ENCODE measurements at regions not wholly inside any gene's neighbourhood (a gene's known extent, or its start where the extent isn't known, plus 50 kb on each side); places are given as distances from the start of the nearest gene placed in this dataset.
"Not testable (repeated sequence)": the region's sequence is repeated elsewhere in the genome, so short reads cannot be mapped to it uniquely, and the experiment has no call there.

DNA sequence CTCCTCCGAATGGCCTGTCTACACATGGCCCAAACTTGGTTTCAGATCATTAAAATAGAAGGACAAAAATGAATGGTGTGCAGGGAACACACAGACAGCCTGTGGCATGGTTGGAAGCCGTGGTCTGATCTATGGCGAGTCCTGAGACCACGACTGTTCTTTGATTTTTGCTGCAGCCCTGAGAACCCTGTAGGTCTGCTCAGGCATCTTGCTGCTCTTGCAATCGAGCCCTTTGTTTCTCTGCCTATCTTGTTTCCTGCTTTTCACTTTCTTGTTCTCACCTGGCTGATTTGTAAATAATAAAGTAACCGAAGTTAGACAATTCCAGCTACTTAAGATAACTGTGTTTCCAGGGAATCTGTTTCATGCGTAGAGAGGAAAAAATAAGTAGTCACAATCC lies 54.1 kb upstream of the NBPF9 start:
- H3K27ac ChIP-seq = peak overlapping the region in 3 of 21 experiments; percentile 30 to 58 (median 30)
- not testable (repeated sequence) for H3K4me3 ChIP-seq

- peak overlapping the region in 4 of 21 experiments; percentile 30 to 65 (median 58) for H3K27ac ChIP-seq
- not testable (repeated sequence) for H3K4me3 ChIP-seq
Measured at GRCh38 chr1:149158308-149158707, 55.0 kb upstream of the NBPF9 start.

- not testable (repeated sequence) for H3K27ac ChIP-seq, H3K4me3 ChIP-seq
Measured at GRCh38 chr1:149163063-149163444, 59.7 kb upstream of the NBPF9 start.

- H3K4me3 ChIP-seq, H3K27ac ChIP-seq: not testable (repeated sequence)
Measured at GRCh38 chr1:149174765-149175164, 71.4 kb upstream of the NBPF9 start.

DNA sequence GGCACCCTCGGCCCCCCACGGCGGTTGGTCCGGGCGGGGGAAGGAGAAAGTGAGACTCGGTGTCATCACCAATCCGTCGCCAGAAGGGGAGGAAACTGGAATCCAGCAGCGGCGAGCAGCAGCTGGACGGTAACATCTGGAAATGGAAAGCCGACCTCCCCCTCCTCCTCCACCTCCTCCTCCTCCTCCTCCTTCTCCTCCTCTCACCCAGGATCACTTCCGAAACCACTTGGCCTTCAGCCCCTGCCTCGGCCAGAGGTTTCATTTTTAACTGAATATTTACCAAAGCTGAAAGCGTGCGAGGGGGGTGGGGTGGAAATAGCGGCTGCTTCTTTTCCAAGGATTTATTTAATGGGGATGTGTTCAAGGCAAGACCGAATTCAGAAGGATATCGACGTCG lies 72.5 kb upstream of the NBPF9 start:
- Histone ChIP-seq H3K27ac (peak overlapping the region in 6 of 21 experiments; percentile 29 to 65 (median 48)), H3K4me3 (peak overlapping the region in 6 of 7 experiments; percentile 16 to 49 (median 38))

- H3K27ac ChIP-seq = peak overlapping the region; percentile 42 to 92 (median 84)
Measured at GRCh38 chr1:149176453-149177316, 73.3 kb upstream of the NBPF9 start.

GRCh38 chr1:149190742-149191141 lies 87.4 kb upstream of the NBPF9 start:
- H3K4me3 ChIP-seq, H3K27ac ChIP-seq: not testable (repeated sequence)

More at GRCh38 chr1:149176453-149177316, 73.3 kb upstream of the NBPF9 start:
- peak overlapping the region; percentile 44 to 56 (median 50) for H3K4me3 ChIP-seq

DNA sequence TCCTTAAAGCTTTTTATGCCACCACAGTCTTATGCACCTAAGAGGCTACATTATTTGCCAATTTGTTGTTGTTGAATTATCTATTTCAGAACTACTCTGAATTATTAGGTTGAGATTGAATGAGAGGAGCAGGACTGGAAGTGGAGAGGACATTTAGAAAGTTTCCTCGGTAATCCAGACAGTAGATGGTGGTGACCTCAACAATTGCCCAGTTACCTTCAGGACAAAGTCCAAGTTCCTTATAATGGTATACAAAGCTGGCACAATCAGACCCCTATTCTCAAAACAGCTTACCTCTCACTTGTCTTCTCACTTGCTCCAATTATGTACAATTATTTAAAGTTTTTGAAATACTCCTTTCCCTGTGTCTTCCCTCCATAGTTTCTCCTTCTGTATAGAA lies 93.3 kb upstream of the NBPF9 start:
- H3K4me3 ChIP-seq, H3K27ac ChIP-seq: not testable (repeated sequence)

GRCh38 chr1:149200567-149200966 lies 97.2 kb upstream of the NBPF9 start:
- H3K27ac ChIP-seq = peak overlapping the region in 1 of 21 experiments; percentile 43

GRCh38 chr1:149202283-149202682 lies 98.9 kb upstream of the NBPF9 start:
- not testable (repeated sequence) for H3K27ac ChIP-seq, H3K4me3 ChIP-seq

More at GRCh38 chr1:149200567-149200966, 97.2 kb upstream of the NBPF9 start:
- not testable (repeated sequence) for H3K4me3 ChIP-seq

DNA sequence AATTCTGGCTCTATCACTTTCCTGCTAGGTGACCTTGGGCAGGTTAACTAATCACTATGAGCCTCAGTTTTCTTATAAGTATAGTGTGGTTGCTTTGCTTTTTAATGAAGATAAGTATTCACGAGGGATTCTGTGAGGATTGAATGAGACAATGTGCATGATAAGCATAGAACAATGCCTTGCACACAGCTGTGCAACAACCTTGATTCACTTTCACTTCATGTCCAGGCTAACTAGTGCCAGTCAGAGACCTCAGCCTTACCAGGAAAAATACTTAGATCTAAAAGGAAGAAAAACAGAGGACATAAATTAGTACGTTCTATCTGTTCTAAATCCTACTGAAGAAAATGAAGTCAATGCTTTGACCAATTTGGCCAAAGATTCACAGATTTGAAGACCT lies 101.0 kb upstream of the NBPF9 start:
- H3K27ac ChIP-seq, H3K4me3 ChIP-seq: not testable (repeated sequence)

DNA sequence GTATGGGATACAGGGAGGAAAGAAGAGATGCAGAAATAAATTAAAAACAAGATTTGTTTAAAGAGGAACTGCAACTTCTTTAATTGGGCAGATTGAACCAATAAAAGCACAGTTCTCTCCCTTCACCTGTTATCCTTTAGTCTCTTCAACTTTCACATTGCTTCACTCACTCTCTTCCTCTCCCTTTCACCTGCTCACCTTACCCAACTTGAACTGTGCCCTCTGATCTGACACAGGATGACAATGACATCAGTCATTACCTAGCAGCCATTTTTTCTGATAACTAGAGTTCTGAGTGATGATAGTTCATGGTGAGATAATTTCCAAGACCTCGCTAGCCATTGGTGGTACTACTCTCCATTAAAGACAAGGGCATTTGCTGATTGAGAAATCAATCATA lies 105.5 kb upstream of the NBPF9 start:
- not testable (repeated sequence) for H3K4me3 ChIP-seq, H3K27ac ChIP-seq

- H3K27ac ChIP-seq, H3K4me3 ChIP-seq: not testable (repeated sequence)
Measured at GRCh38 chr1:149211757-149212420, 108.5 kb upstream of the NBPF9 start.

DNA sequence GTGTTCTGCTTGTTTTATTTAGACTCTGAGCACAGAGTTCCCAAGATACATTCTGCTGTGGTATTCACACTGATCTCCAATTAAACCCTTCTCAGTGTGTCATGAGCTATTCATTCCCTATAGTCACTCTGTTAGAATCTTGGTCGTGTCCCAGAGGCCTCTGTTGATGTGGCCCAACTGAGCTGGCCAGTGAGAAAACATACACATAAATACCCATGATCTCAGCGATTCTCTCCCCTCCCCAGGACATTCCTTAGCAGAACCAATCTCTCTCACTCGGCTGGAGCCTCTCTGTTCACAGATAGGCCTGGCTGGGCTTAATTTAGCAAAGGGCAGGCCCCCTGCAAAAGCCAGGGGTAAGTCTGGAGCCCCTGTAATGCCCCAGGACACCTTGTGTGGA lies 109.6 kb upstream of the NBPF9 start:
- not testable (repeated sequence) for H3K4me3 ChIP-seq, H3K27ac ChIP-seq

DNA sequence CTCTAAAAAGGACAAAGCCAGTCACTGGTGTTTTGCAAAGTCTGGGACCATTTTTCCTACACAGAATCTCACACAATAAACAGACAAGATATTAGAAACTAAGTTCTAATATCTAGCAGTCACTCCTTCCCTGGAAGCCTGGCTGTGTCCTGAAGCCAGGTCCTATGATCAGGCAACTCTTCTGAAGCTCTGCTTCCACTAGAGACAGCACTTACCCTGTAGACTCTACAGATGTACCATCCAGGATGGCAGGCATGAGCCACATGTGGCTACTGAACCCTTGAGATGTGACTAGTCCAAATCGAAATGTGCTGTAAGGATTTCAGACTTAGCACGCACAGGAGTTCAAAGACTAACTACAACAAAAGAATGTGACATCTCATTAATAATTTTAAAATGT lies 110.3 kb upstream of the NBPF9 start:
- H3K4me3 ChIP-seq, H3K27ac ChIP-seq: not testable (repeated sequence)

- not testable (repeated sequence) for H3K4me3 ChIP-seq, H3K27ac ChIP-seq
Measured at GRCh38 chr1:149218080-149218988, 115.0 kb upstream of the NBPF9 start.

GRCh38 chr1:149219539-149219938 lies 116.2 kb upstream of the NBPF9 start:
- not testable (repeated sequence) for H3K4me3 ChIP-seq, H3K27ac ChIP-seq

- H3K27ac ChIP-seq, H3K4me3 ChIP-seq: not testable (repeated sequence)
Measured at GRCh38 chr1:149220463-149221074, 117.2 kb upstream of the NBPF9 start.

- H3K4me3 ChIP-seq, H3K27ac ChIP-seq: not testable (repeated sequence)
Measured at GRCh38 chr1:149227933-149228665, 124.7 kb upstream of the NBPF9 start.
